SK-N-DZ (cell line): ENCODE measurements at regions not wholly inside any gene's neighbourhood (a gene's known extent, or its start where the extent isn't known, plus 50 kb on each side); places are given as distances from the start of the nearest gene placed in this dataset.

Experiments used
- DNase-seq: peaks from one replicate; pipeline ENCODE4 v3.0.0-alpha.2; 2015; ENCODE audit warnings: low spot score

DNA sequence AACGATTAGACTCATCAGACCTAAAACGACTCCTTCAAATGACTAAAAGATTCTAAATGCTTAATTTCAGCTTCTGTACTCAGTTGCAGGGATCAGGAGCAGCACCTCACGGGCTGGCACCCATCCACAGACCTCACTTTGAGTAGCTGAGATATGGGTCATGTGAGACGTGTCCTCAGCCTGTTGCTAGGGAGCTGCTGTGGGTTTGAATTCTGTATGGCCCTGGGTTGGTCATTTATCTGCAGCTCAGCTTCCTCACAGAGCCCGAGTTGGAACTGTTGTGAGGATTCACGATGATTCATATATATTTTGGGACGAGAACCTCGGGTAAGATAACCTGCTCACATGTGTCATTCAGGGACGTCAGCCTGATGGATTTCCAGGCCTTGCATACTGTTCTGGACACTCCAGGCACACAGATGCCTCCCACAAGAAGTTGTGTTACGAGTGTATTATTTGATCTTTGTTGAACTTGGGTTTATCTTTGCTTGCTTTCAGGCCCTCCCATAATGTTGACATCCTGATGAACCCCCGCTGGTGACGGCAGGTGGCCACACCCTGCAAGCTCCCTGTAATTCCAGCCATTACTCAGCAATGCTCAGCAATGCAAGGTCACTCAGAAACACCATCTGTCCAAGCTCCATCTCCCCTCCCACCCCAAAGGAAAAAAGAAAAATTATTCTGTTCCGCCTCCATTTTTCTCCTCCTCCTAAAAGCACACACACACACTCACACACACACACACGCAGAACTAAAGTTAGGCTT lies 137.6 kb downstream of the RBFOX3 start:
- no peak for DNase-seq

GRCh38 chr17:79470754-79471153 lies 140.1 kb downstream of the RBFOX3 start:
- DNase-seq: no peak

DNA sequence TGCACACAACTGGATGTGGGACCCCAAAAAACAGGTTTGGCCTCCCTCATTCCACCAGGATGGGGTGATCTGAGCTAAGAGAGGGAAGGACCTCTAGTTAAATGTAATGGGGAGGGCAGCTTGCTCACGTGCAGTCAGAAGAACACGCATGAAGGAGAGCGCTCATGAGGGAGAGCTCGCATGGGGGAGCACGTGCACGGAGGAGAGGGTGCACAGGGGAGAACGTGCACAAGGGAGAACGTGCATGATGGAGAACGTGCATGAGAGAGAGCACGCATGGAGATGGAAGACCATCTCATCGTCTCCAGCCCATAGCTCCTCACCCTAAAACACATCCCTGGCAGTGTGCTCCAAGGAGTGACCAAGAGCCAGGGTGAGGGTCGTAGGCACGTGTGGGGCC lies 141.2 kb downstream of the RBFOX3 start:
- DNase-seq: no peak

- no peak for DNase-seq
These were observed 142.5 kb downstream of the RBFOX3 start for GRCh38 chr17:79468183-79468944.

DNA sequence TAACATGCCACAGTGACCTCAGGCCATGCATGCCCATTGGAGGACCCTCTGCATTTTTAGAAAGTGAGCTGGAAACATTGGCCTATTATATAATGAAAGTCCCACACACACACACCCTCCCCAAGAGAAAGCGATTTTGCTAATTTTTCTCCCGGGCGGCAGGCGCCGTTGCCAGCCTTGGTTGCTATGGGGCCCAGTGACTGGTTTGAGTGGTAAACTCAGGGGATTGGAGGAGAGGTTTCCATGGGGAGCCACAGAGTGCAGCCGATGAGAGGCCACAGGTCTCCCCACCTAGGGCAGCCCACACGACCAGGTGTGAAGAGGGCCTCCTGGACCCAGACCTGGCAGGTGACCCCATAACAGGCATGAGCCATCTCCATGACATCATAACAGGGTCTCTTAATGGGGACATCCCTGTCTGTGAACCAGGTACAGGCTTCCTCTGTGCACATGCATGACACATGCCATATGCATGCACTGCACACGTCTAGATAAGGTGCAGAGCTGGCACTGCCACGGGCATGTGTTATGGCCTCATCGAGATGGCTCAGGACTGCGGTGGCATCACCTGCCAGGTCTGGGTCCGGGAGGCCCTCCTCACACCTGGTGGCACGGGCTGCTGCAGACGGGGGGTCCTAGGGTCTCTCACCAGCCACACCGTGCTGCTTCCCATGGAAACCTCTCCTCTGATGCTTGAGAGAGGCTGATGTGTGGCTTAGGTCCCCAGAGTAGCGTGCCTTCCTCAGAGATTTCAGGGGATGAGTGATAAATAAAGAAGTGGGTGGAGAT lies 144.1 kb downstream of the RBFOX3 start:
- DNase-seq: no peak

DNA sequence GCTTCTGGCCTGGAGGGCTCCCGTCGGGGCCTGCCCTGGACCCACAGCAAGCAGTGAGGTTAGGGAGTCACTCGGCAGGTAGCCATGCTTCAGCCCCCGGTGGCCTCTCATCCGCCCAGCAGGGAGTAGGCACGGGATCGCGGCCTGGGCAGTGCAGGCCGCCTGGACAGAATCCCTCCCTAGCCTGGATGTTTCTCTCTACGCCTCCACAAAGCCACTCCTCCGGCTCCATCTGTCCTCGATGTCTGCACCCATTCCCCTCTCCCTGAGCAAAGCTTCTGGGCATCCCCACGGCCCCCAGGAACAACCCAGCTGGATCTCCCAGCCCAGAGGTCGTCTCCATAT lies 145.2 kb downstream of the RBFOX3 start:
- no peak for DNase-seq

GRCh38 chr17:79465011-79465680 lies 145.7 kb downstream of the RBFOX3 start:
- no peak for DNase-seq

DNA sequence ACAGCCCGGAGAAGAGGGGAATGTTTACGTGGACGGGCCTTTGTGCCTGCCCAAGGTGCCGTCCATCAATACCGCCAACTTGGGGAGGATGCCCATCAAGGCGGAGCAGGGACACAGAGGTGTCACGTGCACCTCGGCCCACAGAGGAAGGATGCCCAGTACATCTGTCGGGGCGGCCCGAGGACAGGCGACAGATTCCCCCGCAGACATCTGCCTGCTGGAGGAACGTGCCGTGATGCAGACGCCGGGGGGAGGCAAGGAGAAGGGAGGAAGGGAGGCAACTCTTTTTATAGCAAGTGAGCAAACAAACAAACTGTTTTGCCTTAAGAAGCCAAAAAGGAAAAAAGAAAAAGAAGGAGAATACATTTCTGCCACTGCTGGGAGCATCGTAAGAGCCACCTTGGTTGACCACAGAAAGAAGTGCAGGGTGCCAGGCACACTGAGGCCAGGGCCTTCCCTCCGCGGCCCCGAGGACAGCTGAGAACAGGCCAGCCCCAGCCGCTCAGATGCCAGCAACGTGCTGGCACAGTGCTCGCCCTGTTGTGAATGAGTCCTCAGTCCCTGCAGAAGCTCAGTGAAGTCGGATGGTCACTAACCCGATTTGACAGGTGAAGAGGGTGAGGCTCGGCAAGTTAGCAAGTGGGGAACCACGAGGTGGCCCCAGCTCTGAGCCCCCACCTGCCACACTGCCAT lies 146.4 kb downstream of the RBFOX3 start:
- no peak for DNase-seq

DNA sequence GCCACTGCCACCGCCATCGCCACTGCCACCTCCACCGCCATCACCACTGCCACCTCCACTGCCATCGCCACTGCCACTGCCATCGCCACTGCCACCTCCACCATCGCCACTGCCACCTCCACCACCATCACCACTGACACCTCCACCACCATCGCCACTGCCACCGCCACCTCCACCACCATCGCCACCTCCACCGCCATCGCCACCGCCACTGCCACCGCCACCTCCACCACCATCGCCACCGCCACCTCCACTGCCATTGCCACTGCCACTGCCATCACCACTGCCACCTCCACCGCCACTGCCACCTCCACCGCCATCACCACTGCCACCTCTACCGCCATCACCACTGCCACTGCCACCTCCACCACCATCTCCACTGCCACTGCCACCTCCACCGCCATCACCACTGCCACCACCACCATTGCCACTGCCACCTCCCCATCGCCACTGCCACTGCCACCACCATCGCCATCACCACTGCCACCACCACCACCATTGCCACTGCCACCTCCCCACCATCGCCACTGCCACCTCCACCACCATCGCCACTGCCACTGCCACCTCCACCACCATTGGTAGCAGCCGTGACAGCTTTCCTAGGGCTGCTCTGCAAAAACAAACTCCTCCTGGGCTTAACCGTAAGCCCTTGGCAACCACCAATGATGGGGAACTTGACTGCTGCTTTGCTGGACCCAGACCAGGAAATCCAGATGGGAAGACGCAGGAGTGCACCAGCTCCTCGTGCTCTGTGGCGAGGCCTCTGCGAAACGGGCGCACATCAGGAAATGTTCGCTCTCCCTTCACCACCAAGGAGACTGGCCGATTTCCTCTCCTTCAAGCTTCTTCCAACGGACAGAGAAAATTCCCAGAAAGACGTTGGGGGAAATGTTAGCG lies 147.2 kb downstream of the RBFOX3 start:
- no peak for DNase-seq

DNA sequence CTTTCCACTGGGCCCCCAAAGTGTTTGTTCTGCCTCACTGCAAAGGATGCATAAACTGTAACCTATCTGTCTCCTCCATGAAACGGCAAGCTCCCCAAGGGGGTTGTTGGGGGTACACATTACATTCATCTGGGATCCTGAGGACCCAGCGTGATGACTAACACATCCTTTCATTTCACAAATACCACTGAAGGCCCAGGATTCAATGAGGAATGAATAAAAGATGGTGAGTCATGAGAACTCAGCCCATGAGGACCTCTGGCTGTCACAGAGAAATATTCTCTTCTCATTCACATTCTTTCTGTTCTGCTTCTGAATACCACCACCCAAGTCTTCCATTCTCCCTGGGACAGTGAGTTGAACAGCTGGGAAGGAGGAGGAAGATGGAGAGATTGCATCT lies 149.8 kb downstream of the RBFOX3 start:
- no peak for DNase-seq

DNA sequence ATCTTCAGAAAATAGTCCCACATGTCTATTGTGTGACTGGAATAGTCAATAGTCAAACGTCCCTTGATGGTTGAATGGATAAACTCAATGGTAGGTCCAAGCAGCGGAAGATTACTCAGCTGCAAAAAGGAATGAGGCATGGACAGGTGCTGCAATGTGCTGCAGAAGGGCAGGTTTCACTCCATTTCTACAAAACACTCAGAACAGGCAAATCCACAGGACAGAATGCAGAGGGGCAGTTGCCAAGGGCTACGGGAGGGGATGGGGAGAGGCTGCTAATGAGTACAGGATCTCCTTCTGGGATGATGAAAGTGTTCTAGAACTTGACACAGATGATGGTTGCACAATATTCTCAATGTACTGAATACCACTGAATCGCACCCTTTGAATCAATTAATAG lies 151.0 kb downstream of the RBFOX3 start:
- DNase-seq: no peak

DNA sequence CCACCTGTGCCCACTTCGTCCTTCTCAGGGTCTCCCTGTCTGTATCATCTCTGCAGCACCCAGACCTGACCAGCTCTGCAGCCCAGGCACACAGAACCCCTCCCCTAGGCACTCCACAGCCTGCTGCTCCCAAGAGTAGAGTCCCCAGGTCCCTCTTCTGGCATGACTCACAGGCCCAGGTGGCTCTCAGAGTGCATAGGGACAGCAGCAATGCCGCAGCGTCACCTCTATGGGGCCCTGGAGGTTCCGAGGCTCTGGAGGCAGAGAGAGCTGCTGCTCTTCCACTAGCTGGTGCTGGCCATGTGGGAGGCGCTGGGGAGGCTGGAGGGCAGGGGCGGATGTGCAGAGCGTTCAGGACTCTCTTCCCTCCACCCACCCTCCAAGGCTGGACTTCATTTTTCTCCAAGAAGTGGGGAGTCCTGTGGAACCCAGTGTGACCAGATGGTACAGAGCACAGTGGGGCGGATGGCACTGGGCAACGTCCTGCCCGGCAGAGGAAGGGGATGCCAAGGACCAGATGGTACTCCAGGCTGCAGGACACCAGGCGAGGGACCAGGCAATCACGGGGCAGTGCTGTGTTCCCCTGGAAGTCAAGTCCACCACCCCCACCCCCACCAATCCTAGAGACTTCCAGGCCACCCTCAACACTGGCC lies 151.7 kb downstream of the RBFOX3 start:
- no peak for DNase-seq

DNA sequence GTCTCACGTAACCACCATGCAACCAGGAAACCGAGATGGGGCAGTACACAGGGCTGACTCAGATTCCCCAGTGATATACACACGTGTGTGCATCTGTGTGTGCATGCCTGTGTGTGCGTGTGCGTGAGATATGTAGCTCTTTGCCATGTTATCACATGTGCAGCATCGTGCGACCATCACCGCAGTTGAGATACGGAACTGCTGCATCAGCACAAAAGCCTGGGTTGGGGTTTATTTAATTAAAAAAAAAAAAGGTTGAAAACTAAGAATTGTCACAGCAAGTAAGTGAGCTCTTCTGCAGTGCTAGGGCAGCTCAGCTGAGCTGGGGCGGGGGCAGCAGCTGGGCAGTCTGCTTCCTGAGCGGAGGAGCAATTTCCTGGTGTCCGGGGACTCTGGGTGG lies 152.5 kb downstream of the RBFOX3 start:
- no peak for DNase-seq

DNA sequence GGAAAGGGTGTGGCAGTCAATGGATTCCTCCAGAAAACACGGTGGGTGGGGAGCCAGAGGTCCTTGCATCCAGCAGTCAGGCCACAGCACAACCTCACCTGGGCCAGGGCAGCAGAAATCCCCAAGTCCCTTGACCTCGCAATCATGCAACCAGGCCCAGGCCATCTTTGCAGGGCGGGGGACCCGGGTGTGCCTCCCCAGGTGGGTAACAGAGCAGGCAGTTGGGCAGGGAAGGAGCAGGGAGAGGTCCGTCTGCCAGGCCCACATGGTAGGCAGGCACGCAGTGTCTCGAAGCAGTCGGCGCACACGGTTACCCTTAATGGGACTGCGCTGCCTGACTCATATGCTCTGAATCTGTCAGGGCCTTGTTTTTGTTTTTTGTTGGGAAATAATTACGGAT lies 153.0 kb downstream of the RBFOX3 start:
- no peak for DNase-seq

DNA sequence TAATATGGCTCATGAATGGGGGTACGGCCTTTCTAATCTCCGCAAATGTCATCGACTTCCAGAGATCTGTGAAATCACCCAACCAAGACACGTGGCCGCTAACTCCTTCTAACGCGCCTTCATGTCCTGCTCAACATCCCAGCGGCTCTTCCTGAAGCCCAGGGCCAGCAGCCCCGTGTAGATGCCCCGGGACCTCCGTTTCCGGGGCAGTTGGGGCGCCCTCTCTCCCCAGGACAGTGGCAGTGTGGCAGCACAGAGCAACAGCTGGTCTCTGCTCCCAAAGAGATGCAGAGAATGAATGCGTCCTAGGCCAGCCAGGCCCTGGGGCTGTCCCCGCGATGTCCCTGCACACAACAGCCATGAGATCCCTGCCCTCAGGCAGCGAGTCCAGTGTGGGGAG lies 153.5 kb downstream of the RBFOX3 start:
- no peak for DNase-seq

DNA sequence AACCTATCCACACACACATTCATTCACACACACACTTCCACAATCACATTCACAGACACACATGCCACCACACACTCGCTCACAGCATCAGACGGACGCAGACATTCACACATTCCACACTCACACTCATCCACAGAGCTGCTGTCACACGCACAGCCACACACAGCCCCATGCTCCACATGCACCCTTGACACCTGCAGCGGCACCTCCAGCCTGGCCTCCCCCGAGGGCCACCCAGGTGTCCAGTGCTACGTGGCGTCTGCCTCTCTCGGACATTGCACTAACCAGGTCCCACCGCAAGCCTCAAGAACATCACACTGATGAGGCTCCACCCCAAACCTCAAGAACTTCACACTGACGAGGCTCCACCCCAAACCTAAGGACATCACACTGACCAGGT lies 155.2 kb downstream of the RBFOX3 start:
- no peak for DNase-seq

- DNase-seq: no peak
These were observed 156.0 kb downstream of the RBFOX3 start for GRCh38 chr17:79454826-79455225.

DNA sequence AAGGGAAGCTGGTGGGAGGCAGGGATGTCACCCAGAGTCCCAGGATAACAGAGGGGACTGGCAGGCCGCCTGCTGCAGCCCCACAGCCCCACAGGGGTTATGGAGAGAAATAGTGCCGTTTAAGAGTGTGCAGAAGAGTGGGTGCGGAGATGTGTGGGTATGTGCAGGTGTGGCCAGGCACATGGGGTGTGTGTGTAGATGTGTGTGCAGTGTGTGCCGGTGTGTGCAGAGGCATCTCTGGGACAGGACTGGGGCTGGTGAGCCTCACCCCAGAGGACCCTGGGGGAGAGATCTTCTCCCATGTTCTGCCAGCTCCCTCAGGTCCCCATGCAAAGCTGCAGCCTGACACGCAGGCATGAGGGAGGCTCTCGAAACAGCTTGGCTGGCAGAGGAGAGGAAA lies 157.4 kb downstream of the RBFOX3 start:
- DNase-seq: no peak

DNA sequence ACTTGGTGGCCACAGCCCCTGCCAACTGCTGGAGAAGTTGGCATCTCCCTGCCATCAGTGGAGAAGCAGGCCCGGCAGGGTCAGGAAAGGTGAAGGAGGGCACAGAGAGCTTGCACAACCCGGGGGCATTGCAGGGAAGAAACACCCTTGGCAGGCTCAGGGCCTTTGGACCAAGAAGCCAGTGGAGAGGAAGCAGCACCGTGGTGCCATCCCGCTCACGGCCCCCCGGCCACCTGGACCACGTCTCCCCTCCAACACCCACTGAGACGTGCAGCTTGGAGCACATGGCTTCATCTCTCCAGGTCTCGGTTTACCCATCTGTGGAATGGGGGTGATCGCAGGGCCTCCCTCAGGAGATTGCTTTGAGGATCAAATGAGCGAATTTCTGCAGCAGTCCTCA lies 158.1 kb downstream of the RBFOX3 start:
- no peak for DNase-seq

- DNase-seq: no peak
These were observed 159.7 kb downstream of the RBFOX3 start for GRCh38 chr17:79451167-79451566.
